Endothelial cell of umbilical vein (primary cell): ENCODE measurements at regions not wholly inside any gene's neighbourhood (a gene's known extent, or its start where the extent isn't known, plus 50 kb on each side); places are given as distances from the start of the nearest gene placed in this dataset.

Experiments
- BruUV-seq: library from RNA; stranded (reverse); fragments of 400-500 nt; replicated peaks from 2 replicates; lab custom pipeline; 2021; lab: Mats Ljungman, UMichigan
- CTCF ChIA-PET: fragments of 300-600, 350-600 bp; sonication (Branson Sonifier 250); formaldehyde crosslinking; loops from one replicate; lab custom pipeline; 2021; ENCODE audit warnings: antibody characterized with exemption, inconsistent platforms; lab: Charles Lee
- POLR2A ChIA-PET: fragments of 300-600, 350-600 bp; sonication (Branson Sonifier 250); formaldehyde crosslinking; loops from one replicate; lab custom pipeline; 2021; ENCODE audit warnings: antibody characterized with exemption, inconsistent platforms; lab: Charles Lee
- DNase-seq: peaks from one replicate; pipeline ENCODE4 v3.0.0-alpha.2; 2011; ENCODE audit warnings: low read depth, low spot score
- FAIRE-seq: peaks from 2 replicates; lab custom pipeline; 2011; peaks lifted over from hg19 to GRCh38; lab: Jason Lieb, UNC
- H2AFZ ChIP-seq: 2 replicates; pipeline ENCODE4 v1.6.0; 2012; ENCODE audit warnings: low read depth, low read length, control low read depth, inconsistent platforms
- H3K27ac ChIP-seq: 2 replicates; pipeline ENCODE4 v1.5.1; 2011; ENCODE audit warnings: low read depth, mild to moderate bottlenecking, control low read depth, low read length, moderate library complexity; ENCODE audit not compliant: insufficient read depth
- H3K27me3 ChIP-seq, 2 experiments: 2 replicates each; pipeline versions ENCODE4 v1.6.0 to v1.6.1; 2011; ENCODE audit warnings: low read length in 2 of 2, mixed read lengths in 1 of 2; ENCODE audit not compliant: control insufficient read depth in 2 of 2, insufficient read depth in 2 of 2
- H3K36me3 ChIP-seq, 2 experiments: 2 replicates in 1 of 2; 3 replicates in 1 of 2; pipeline ENCODE4 v1.5.1; 2011; ENCODE audit warnings: low read length in 2 of 2, mild to moderate bottlenecking in 1 of 2, moderate library complexity in 1 of 2; ENCODE audit not compliant: control insufficient read depth in 2 of 2, insufficient read depth in 2 of 2; ENCODE audit errors: extremely low read depth in 1 of 2
- H3K4me1 ChIP-seq: 3 replicates; pipeline ENCODE4 v1.5.1; 2011; ENCODE audit warnings: mild to moderate bottlenecking, low read length; ENCODE audit not compliant: control insufficient read depth, insufficient read depth; ENCODE audit errors: extremely low read depth
- H3K4me2 ChIP-seq: 2 replicates; pipeline ENCODE4 v1.6.1; 2011; ENCODE audit warnings: low read length, control low read depth, mixed read lengths; ENCODE audit not compliant: insufficient read depth
- H3K4me3 ChIP-seq, 3 experiments: fragments of 200-600 bp in 1 of 3; sonication (generic), shearing (Covaris generic) in 1 of 3; replicated peaks in 1 of 3; 2 replicates each; pipeline ENCODE4 v1.5.1; 2011 to 2016; ENCODE audit warnings: control low read depth in 3 of 3, low read length in 3 of 3, mild to moderate bottlenecking in 2 of 3, inconsistent platforms in 1 of 3, low read depth in 1 of 3, moderate library complexity in 1 of 3; ENCODE audit not compliant: insufficient read depth in 1 of 3
- H3K79me2 ChIP-seq: 2 replicates; pipeline ENCODE4 v1.6.0; 2012; ENCODE audit warnings: low read length, inconsistent platforms; ENCODE audit not compliant: control insufficient read depth, insufficient read depth
- H3K9ac ChIP-seq: replicated peaks from 2 replicates; pipeline ENCODE3; 2011; ENCODE audit warnings: low read length, control low read depth; ENCODE audit not compliant: insufficient read depth; ENCODE audit errors: extremely low read depth
- H3K9me1 ChIP-seq: replicated peaks from 3 replicates; pipeline ENCODE4 v1.6.0; 2011; ENCODE audit warnings: mild to moderate bottlenecking, low read length; ENCODE audit not compliant: control insufficient read depth, insufficient read depth; ENCODE audit errors: extremely low read depth
- H3K9me3 ChIP-seq: replicated peaks from 2 replicates; pipeline ENCODE4 v1.5.1; 2012; ENCODE audit warnings: low read length, inconsistent platforms; ENCODE audit not compliant: control insufficient read depth, insufficient read depth
- H4K20me1 ChIP-seq: replicated peaks from 2 replicates; pipeline ENCODE3; 2011; ENCODE audit warnings: mild to moderate bottlenecking, low read length; ENCODE audit not compliant: control insufficient read depth, insufficient read depth; ENCODE audit errors: extremely low read depth
- EZH2 ChIP-seq: IDR thresholded peaks from 2 replicates; pipeline ENCODE4 v1.6.1; 2012; ENCODE audit warnings: borderline replicate concordance, low read depth, mild to moderate bottlenecking, moderate library complexity, low read length, inconsistent platforms; ENCODE audit not compliant: severe bottlenecking
- FOS ChIP-seq: IDR thresholded peaks from 2 replicates; pipeline ENCODE4 v1.6.1; 2011; ENCODE audit warnings: mild to moderate bottlenecking, low read length, moderate library complexity, borderline replicate concordance; ENCODE audit not compliant: insufficient read depth
- GATA2 ChIP-seq: IDR thresholded peaks from 2 replicates; pipeline ENCODE4 v1.7.0; 2011; ENCODE audit warnings: low read depth, mild to moderate bottlenecking, moderate library complexity, mixed read lengths, low read length; ENCODE audit not compliant: insufficient read length, insufficient read depth
- JUN ChIP-seq: IDR thresholded peaks from 2 replicates; pipeline ENCODE4 v1.6.1; 2011; ENCODE audit warnings: borderline replicate concordance, low read depth; ENCODE audit not compliant: insufficient read length, insufficient read depth
- MAX ChIP-seq: IDR thresholded peaks from 2 replicates; pipeline ENCODE4 v1.6.1; 2011; ENCODE audit not compliant: insufficient read depth, insufficient read length
- MYC ChIP-seq: IDR thresholded peaks from one replicate; pipeline ENCODE4 v1.6.1; 2011; ENCODE audit warnings: mild to moderate bottlenecking, low read depth, low read length
- POLR2A ChIP-seq: IDR thresholded peaks from 2 replicates; pipeline ENCODE4 v1.6.1; 2012; ENCODE audit warnings: low read depth, mild to moderate bottlenecking, control low read depth, low read length
- POLR2AphosphoS5 ChIP-seq: IDR thresholded peaks from 2 replicates; pipeline ENCODE4 v1.6.1; 2012; ENCODE audit warnings: low read depth, mild to moderate bottlenecking, control low read depth, low read length, moderate library complexity; ENCODE audit not compliant: insufficient read depth
- dilution Hi-C: fragments of 300-500 bp; cut with MboI; formaldehyde crosslinking; loops from one replicate; pipeline ENCODE4 v1.15.0; 2019; ENCODE audit warnings: low sequenced_read_pairs; ENCODE audit not compliant: extremely low pct_ligation_motif_present
- intact Hi-C: fragments of 100-400 bp; cut with micrococcal nuclease; formaldehyde crosslinking; loops from one replicate; pipeline ENCODE4 v1.10.0; 2022
- TF ChIP-seq, protein P1 (sequence below), 2 donors: IDR thresholded peaks; 1 replicate in 1 of 2; 2 replicates in 1 of 2; pipeline ENCODE4 v1.5.1; 2011; ENCODE audit warnings: low read length in 2 of 2, mild to moderate bottlenecking in 2 of 2, moderate library complexity in 2 of 2, control low read depth in 1 of 2, inconsistent platforms in 1 of 2, low read depth in 1 of 2; ENCODE audit not compliant: insufficient read depth in 1 of 2; ENCODE audit errors: extremely low read depth in 1 of 2

DNA sequence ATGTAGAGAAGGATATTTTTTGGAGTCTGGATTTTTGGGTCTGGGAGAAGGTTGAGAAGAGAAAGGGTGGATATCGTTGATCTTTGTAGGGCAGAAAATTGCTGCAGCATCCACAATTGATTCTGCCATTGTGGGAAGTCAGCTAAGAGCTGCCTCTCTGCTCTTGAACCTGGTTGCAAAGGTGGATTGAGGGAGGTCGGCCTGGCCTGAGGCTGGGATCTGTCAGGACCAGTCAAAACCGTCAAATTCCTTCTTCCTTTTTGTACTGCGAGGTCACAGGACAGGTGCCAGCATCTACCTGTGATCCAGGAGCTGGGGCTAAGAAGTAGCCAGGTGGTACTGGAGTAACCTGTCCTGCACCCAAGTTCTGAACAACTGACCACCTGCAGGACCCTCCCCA is 93.7 kb downstream of the SHOX start:
- H3K9ac ChIP-seq = no peak overlapping the region
- dilution Hi-C loops (no loop called here), intact Hi-C loops (no loop called here)
- H3K27ac ChIP-seq = no peak overlapping the region
- H3K79me2 ChIP-seq = no peaks in the 10 kb centered on the region
- FAIRE-seq = no peak
- no TSS peak for BruUV-seq
- no peak for DNase-seq
- H4K20me1 ChIP-seq = no peaks in the 10 kb centered on the region
- POLR2A ChIA-PET = no interaction called here
- no peaks in the 10 kb centered on the region for H3K36me3 ChIP-seq
- H3K27me3 ChIP-seq = no peaks in the 10 kb centered on the region
- no peak overlapping the region for H2AFZ ChIP-seq
- H3K9me1 ChIP-seq = no peaks in the 10 kb centered on the region
- CTCF ChIA-PET = no interaction called here
- H3K4me2 ChIP-seq = no peak overlapping the region
- no peaks in the 10 kb centered on the region for H3K4me1 ChIP-seq
- no peak for TF ChIP-seq POLR2A
- TF ChIP-seq GATA2 = no peak
- TF ChIP-seq, protein P1, sequence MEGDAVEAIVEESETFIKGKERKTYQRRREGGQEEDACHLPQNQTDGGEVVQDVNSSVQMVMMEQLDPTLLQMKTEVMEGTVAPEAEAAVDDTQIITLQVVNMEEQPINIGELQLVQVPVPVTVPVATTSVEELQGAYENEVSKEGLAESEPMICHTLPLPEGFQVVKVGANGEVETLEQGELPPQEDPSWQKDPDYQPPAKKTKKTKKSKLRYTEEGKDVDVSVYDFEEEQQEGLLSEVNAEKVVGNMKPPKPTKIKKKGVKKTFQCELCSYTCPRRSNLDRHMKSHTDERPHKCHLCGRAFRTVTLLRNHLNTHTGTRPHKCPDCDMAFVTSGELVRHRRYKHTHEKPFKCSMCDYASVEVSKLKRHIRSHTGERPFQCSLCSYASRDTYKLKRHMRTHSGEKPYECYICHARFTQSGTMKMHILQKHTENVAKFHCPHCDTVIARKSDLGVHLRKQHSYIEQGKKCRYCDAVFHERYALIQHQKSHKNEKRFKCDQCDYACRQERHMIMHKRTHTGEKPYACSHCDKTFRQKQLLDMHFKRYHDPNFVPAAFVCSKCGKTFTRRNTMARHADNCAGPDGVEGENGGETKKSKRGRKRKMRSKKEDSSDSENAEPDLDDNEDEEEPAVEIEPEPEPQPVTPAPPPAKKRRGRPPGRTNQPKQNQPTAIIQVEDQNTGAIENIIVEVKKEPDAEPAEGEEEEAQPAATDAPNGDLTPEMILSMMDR (IDR thresholded peaks at IDR 0.05; ENCODE audit: extremely low read depth in 1 of 2, insufficient read depth in 1 of 2, low read depth in 1 of 2, low read length in 2 of 2) = no peak
- no peak for TF ChIP-seq EZH2
- TF ChIP-seq JUN = no peak
- TF ChIP-seq MYC = no peak
- TF ChIP-seq POLR2AphosphoS5 = no peak
- no peak for TF ChIP-seq FOS
- no peak for TF ChIP-seq MAX
- H3K4me3 ChIP-seq = no peak overlapping the region
- peaks cover 2% of the 10 kb centered on the region for H3K9me3 ChIP-seq
